ENCODE measurements at regions not wholly inside any gene's neighbourhood (a gene's known extent, or its start where the extent isn't known, plus 50 kb on each side); places are given as distances from the start of the nearest gene placed in this dataset.

DNA sequence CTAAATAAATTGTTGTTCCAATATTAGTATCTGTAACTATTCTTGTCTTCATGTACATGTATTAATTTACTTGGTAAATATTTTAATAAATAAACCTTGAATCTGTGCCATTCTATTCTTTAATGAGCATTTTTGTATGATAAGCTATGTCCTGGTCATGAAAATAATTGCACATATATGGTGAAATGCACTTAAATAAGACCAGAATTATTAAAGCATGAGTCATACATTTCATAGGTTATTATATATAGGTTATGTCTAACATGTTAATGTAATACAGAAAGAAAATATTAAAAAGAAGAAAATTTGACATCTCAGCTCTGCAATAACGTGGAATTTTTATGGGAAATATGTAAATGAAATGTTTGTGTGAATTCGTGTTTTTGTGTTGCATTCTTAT lies 1168.1 kb downstream of the TAF11L14 start:
- no peak overlapping the region for H3K4me3 ChIP-seq (replicated peaks in 1 of 4; ENCODE audit: control extremely low read depth in 1 of 4, insufficient read depth in 1 of 4, low read depth in 3 of 4, low read length in 4 of 4)
- no peaks in the 10 kb centered on the region for H3K36me3 ChIP-seq (ENCODE audit: control insufficient read depth, insufficient read depth, low read length)
- H3K9me3 ChIP-seq (ENCODE audit: control insufficient read depth, insufficient read depth, low read depth, low read length), result no peaks in the 10 kb centered on the region
- no peaks in the 10 kb centered on the region for H3K4me1 ChIP-seq (ENCODE audit: control insufficient read depth, extremely low read depth, insufficient read depth, low read length)
- DNase-seq (ENCODE audit: low read depth in 2 of 2), result no peak
- H3K9ac ChIP-seq (ENCODE audit: insufficient read depth, low read length), result no peak overlapping the region
- TF ChIP-seq, protein P1, sequence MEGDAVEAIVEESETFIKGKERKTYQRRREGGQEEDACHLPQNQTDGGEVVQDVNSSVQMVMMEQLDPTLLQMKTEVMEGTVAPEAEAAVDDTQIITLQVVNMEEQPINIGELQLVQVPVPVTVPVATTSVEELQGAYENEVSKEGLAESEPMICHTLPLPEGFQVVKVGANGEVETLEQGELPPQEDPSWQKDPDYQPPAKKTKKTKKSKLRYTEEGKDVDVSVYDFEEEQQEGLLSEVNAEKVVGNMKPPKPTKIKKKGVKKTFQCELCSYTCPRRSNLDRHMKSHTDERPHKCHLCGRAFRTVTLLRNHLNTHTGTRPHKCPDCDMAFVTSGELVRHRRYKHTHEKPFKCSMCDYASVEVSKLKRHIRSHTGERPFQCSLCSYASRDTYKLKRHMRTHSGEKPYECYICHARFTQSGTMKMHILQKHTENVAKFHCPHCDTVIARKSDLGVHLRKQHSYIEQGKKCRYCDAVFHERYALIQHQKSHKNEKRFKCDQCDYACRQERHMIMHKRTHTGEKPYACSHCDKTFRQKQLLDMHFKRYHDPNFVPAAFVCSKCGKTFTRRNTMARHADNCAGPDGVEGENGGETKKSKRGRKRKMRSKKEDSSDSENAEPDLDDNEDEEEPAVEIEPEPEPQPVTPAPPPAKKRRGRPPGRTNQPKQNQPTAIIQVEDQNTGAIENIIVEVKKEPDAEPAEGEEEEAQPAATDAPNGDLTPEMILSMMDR (conservative IDR thresholded peaks at IDR 0.05 in 1 of 2, IDR thresholded peaks at IDR 0.05 in 1 of 2; ENCODE audit: low read depth in 1 of 2, low read length in 2 of 2), result no peak
- TF ChIP-seq EZH2 (IDR thresholded peaks at IDR 0.05; ENCODE audit: low read length, missing control alignments), result no peak
- H3K79me2 ChIP-seq (ENCODE audit: control insufficient read depth, insufficient read depth, low read length), result no peaks in the 10 kb centered on the region
- no peaks in the 10 kb centered on the region for H3K27me3 ChIP-seq (ENCODE audit: control insufficient read depth, insufficient read depth, low read length)
- no peak overlapping the region for H3K27ac ChIP-seq (ENCODE audit: insufficient read depth, low read length)
- H4K20me1 ChIP-seq (ENCODE audit: control insufficient read depth, extremely low read depth, insufficient read depth, low read length), result no peaks in the 10 kb centered on the region
- no peak overlapping the region for H2AFZ ChIP-seq (ENCODE audit: low read length)
- H3K4me2 ChIP-seq (ENCODE audit: extremely low read depth, insufficient read depth, low read length), result no peak overlapping the region

DNA sequence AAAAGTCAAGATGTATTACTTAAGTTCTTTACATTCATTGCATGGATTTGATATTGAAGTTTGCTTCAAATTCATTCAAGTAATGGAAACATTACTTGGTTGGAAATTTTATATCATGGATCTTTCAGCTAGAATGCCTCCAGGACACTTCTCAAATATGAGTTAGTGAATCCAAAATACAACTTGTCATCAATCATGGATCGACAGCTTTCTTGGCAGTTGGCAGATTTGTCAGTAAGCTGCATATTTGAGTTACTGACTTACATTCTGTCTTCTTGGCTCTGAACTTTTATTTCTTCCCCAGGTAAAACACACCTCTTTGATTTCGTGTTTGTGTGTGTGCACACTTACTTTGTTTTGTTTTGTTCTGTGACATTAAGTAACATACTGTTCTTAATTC lies 1171.1 kb downstream of the TAF11L14 start:
- Histone ChIP-seq H3K79me2 (ENCODE audit: control insufficient read depth, insufficient read depth, low read length) (no peaks in the 10 kb centered on the region), H2AFZ (ENCODE audit: low read length) (no peak overlapping the region), H3K4me2 (ENCODE audit: extremely low read depth, insufficient read depth, low read length) (no peak overlapping the region), H3K27me3 (ENCODE audit: control insufficient read depth, insufficient read depth, low read length) (no peaks in the 10 kb centered on the region), H3K4me1 (ENCODE audit: control insufficient read depth, extremely low read depth, insufficient read depth, low read length) (no peaks in the 10 kb centered on the region), H3K9me3 (ENCODE audit: control insufficient read depth, insufficient read depth, low read depth, low read length) (no peaks in the 10 kb centered on the region), H3K27ac (ENCODE audit: insufficient read depth, low read length) (no peak overlapping the region), H3K4me3 (replicated peaks in 1 of 4; ENCODE audit: control extremely low read depth in 1 of 4, insufficient read depth in 1 of 4, low read depth in 3 of 4, low read length in 4 of 4) (no peak overlapping the region), H3K36me3 (ENCODE audit: control insufficient read depth, insufficient read depth, low read length) (no peaks in the 10 kb centered on the region), H3K9ac (ENCODE audit: insufficient read depth, low read length) (no peak overlapping the region), H4K20me1 (ENCODE audit: control insufficient read depth, extremely low read depth, insufficient read depth, low read length) (no peaks in the 10 kb centered on the region)
- TF ChIP-seq, protein P1 (conservative IDR thresholded peaks at IDR 0.05 in 1 of 2, IDR thresholded peaks at IDR 0.05 in 1 of 2; ENCODE audit: low read depth in 1 of 2, low read length in 2 of 2), result no peak
- no peak for DNase-seq (ENCODE audit: low read depth in 2 of 2)

DNA sequence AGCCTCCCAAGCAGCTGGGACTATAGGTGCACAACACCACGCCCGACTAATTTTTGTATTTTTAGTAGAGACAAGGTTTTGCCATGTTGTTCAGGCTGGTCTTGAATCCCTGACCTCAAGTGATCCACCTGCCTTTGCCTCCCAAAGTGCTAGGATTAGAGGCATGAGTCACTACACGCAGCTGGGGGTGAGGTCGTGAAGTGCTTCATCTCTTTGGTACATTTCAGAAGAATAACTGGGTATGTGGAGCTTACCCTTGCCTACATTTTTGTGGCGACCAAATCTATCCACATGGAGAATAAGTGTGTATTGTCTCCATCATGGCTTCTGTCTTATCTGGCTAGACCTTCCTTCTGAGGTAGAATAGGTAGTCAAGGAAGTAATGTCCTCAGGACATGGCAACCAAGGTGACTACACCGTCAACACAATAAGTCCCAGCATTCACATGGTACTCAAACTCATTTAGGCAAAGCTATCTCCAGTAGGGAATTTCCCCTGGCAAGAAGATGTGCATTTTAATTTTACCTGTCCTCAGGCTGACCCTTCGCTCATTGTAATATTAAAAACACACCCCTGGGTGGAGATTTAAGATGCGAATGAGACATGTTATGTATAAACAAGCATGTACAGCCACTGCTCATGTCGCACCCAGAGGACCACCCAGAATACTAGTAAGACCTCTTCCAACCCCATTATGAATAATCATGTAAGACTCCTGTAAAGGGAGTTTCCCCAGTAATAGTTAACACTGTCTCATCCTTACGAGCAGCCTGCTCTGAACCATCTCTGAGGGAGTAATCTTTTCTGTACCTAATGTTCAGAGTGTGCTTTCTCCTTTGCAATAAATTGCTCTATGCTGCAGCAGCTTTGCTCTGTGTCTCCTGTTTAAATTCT lies 1173.2 kb downstream of the TAF11L14 start:
- Histone ChIP-seq H4K20me1 (ENCODE audit: control insufficient read depth, extremely low read depth, insufficient read depth, low read length) (no peaks in the 10 kb centered on the region), H3K79me2 (ENCODE audit: control insufficient read depth, insufficient read depth, low read length) (no peaks in the 10 kb centered on the region), H3K4me1 (ENCODE audit: control insufficient read depth, extremely low read depth, insufficient read depth, low read length) (no peaks in the 10 kb centered on the region), H3K4me3 (replicated peaks in 1 of 4; ENCODE audit: control extremely low read depth in 1 of 4, insufficient read depth in 1 of 4, low read depth in 3 of 4, low read length in 4 of 4) (no peak overlapping the region), H3K27me3 (ENCODE audit: control insufficient read depth, insufficient read depth, low read length) (no peaks in the 10 kb centered on the region), H3K27ac (ENCODE audit: insufficient read depth, low read length) (no peak overlapping the region), H3K36me3 (ENCODE audit: control insufficient read depth, insufficient read depth, low read length) (no peaks in the 10 kb centered on the region), H2AFZ (ENCODE audit: low read length) (no peak overlapping the region), H3K9ac (ENCODE audit: insufficient read depth, low read length) (no peak overlapping the region), H3K4me2 (ENCODE audit: extremely low read depth, insufficient read depth, low read length) (no peak overlapping the region), H3K9me3 (ENCODE audit: control insufficient read depth, insufficient read depth, low read depth, low read length) (no peaks in the 10 kb centered on the region)
- TF ChIP-seq, protein P1 (conservative IDR thresholded peaks at IDR 0.05 in 1 of 2, IDR thresholded peaks at IDR 0.05 in 1 of 2; ENCODE audit: low read depth in 1 of 2, low read length in 2 of 2), result no peak
- TF ChIP-seq EZH2 (IDR thresholded peaks at IDR 0.05; ENCODE audit: low read length, missing control alignments), result no peak
- no peak for DNase-seq (ENCODE audit: low read depth in 2 of 2)
